Transverse colon (tissue), 3 donors: ENCODE measurements at regions not wholly inside any gene's neighbourhood (a gene's known extent, or its start where the extent isn't known, plus 50 kb on each side); places are given as distances from the start of the nearest gene placed in this dataset.

Experiments
- EP300 ChIP-seq: sonication (generic); formaldehyde crosslinking; IDR thresholded peaks from one replicate; pipeline ENCODE4 v1.6.1; 2017; ENCODE audit warnings: antibody characterized with exemption, low read depth
- POLR2A ChIP-seq: fragments of 450-650 bp; IDR thresholded peaks from one replicate; pipeline ENCODE4 v1.6.1; 2016; ENCODE audit warnings: antibody characterized with exemption, mild to moderate bottlenecking, moderate library complexity
- TF ChIP-seq, protein P1 (sequence below), 5 experiments: fragments of 200-600 bp in 3 of 5; fragments of 450-650 bp in 2 of 5; sonication (generic) in 3 of 5; IDR thresholded peaks; 1 replicate in 2 of 5; 2 replicates in 3 of 5; pipeline ENCODE4 v1.5.1; 2016 to 2017; ENCODE audit warnings: antibody characterized with exemption in 5 of 5, inconsistent platforms in 3 of 5, mild to moderate bottlenecking in 2 of 5, moderate library complexity in 1 of 5

GRCh38 chr6:169111203-169111602, 142.4 kb downstream of the THBS2 start:
- TF ChIP-seq, protein P1, sequence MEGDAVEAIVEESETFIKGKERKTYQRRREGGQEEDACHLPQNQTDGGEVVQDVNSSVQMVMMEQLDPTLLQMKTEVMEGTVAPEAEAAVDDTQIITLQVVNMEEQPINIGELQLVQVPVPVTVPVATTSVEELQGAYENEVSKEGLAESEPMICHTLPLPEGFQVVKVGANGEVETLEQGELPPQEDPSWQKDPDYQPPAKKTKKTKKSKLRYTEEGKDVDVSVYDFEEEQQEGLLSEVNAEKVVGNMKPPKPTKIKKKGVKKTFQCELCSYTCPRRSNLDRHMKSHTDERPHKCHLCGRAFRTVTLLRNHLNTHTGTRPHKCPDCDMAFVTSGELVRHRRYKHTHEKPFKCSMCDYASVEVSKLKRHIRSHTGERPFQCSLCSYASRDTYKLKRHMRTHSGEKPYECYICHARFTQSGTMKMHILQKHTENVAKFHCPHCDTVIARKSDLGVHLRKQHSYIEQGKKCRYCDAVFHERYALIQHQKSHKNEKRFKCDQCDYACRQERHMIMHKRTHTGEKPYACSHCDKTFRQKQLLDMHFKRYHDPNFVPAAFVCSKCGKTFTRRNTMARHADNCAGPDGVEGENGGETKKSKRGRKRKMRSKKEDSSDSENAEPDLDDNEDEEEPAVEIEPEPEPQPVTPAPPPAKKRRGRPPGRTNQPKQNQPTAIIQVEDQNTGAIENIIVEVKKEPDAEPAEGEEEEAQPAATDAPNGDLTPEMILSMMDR (IDR thresholded peaks at IDR 0.05) = no peak
- TF ChIP-seq POLR2A (no peak), EP300 (no peak)
